Sigmoid colon (tissue), 4 donors: ENCODE measurements at regions not wholly inside any gene's neighbourhood (a gene's known extent, or its start where the extent isn't known, plus 50 kb on each side); places are given as distances from the start of the nearest gene placed in this dataset.

Source experiments
- POLR2A ChIP-seq, 2 donors: fragments of 450-650 bp; IDR thresholded peaks; one replicate each; pipeline ENCODE4 v1.6.1; 2016; ENCODE audit warnings: antibody characterized with exemption in 2 of 2, mild to moderate bottlenecking in 2 of 2, moderate library complexity in 2 of 2
- POLR2AphosphoS5 ChIP-seq, 4 donors: sonication (generic); formaldehyde crosslinking; IDR thresholded peaks; one replicate each; pipeline ENCODE4 v1.6.1; 2017; ENCODE audit warnings: antibody characterized with exemption in 4 of 4
- TF ChIP-seq, protein P1 (sequence below), 4 experiments: fragments of 450-650 bp in 3 of 4; fragments of 200-600 bp in 1 of 4; IDR thresholded peaks; one replicate each; pipeline ENCODE4 v1.5.1; 2016 to 2019; ENCODE audit warnings: antibody characterized with exemption in 4 of 4, mild to moderate bottlenecking in 3 of 4, moderate library complexity in 2 of 4

DNA sequence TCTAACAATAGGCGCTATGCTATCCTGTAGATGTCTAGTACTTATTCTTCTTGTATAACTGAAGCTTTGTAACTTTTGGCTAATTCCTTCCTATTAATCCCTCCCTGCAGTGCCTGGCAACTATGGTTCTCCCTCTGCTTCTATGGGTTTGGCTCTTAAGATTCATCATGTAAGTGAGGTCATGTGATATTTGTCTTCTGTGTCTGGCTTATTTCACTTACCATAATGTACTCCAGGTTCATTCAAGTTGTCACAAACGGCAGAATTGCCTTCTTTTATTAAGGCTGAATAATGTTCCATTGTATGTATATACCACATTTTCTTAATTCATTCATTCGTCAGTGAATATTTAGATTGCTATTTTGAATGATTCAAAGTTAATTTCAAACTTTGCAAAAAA, 149.9 kb upstream of the GAS1 start:
- TF ChIP-seq POLR2A (IDR thresholded peaks at IDR 0.05) (no peak), POLR2AphosphoS5 (IDR thresholded peaks at IDR 0.05) (peak; percentile 73 to 89 (median 88))
- TF ChIP-seq, protein P1, sequence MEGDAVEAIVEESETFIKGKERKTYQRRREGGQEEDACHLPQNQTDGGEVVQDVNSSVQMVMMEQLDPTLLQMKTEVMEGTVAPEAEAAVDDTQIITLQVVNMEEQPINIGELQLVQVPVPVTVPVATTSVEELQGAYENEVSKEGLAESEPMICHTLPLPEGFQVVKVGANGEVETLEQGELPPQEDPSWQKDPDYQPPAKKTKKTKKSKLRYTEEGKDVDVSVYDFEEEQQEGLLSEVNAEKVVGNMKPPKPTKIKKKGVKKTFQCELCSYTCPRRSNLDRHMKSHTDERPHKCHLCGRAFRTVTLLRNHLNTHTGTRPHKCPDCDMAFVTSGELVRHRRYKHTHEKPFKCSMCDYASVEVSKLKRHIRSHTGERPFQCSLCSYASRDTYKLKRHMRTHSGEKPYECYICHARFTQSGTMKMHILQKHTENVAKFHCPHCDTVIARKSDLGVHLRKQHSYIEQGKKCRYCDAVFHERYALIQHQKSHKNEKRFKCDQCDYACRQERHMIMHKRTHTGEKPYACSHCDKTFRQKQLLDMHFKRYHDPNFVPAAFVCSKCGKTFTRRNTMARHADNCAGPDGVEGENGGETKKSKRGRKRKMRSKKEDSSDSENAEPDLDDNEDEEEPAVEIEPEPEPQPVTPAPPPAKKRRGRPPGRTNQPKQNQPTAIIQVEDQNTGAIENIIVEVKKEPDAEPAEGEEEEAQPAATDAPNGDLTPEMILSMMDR (IDR thresholded peaks at IDR 0.05), result no peak
